Large intestine (tissue), 3 donors: ENCODE measurements at regions not wholly inside any gene's neighbourhood (a gene's known extent, or its start where the extent isn't known, plus 50 kb on each side); places are given as distances from the start of the nearest gene placed in this dataset.
"Not testable (repeated sequence)": the region's sequence is repeated elsewhere in the genome, so short reads cannot be mapped to it uniquely, and the experiment has no call there.

Experiments used
- DNase-seq, 2 donors: peaks; one replicate each; pipeline versions ENCODE4 v3.0.0 to v3.0.0-alpha.2; 2013
- H3K27ac ChIP-seq: one replicate; pipeline ENCODE4 v1.5.1; 2013; ENCODE audit warnings: low read length
- H3K27me3 ChIP-seq: 2 replicates; pipeline ENCODE4 v1.6.1; 2013; ENCODE audit warnings: low read length; ENCODE audit not compliant: control insufficient read depth, insufficient read depth
- H3K36me3 ChIP-seq: 2 replicates; pipeline ENCODE4 v1.6.1; 2013; ENCODE audit warnings: low read length; ENCODE audit not compliant: control insufficient read depth, insufficient read depth
- H3K4me1 ChIP-seq: one replicate; pipeline ENCODE4 v1.6.1; 2013; ENCODE audit warnings: low read length; ENCODE audit not compliant: control insufficient read depth, insufficient read depth
- H3K4me3 ChIP-seq: one replicate; pipeline ENCODE4 v1.5.1; 2013; ENCODE audit warnings: low read length
- H3K9me3 ChIP-seq: one replicate; pipeline ENCODE4 v1.6.1; 2013; ENCODE audit warnings: mild to moderate bottlenecking, low read depth, low read length, moderate library complexity; ENCODE audit not compliant: control insufficient read depth
- WGBS: methylation state at CpG from one replicate; pipeline ENCODE4 v1.1.5; 2013; ENCODE audit warnings: low lambda C conversion rate; ENCODE audit not compliant: insufficient coverage; 5-methylcytosine and 5-hydroxymethylcytosine counted together

DNA sequence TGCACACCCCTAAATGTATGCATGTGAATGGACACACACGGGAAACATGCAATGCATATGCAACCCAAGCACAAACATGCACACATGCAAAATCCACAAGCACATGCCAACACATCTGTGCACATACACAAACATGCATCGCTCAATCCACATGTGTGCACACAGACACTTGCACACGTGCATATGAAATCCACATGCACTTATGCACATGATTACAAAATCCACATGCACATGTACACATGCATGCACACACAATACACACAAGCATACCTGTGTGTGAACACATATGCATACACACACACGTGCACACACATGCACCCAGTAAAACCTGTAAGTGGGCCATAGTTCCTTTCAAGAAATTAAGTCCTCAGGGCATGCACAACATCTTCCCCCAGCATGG is 256.8 kb upstream of the USP9Y start:
- no peak overlapping the region for H3K4me3 ChIP-seq
- H3K4me1 ChIP-seq, result no peaks in the 10 kb centered on the region
- no CpG with 5 or more reads among the region's 4 CpGs for WGBS
- H3K36me3 ChIP-seq, result no peaks in the 10 kb centered on the region
- DNase-seq, result no peak
- no peaks in the 10 kb centered on the region for H3K27me3 ChIP-seq
- H3K9me3 ChIP-seq, result no peaks in the 10 kb centered on the region
- no peak overlapping the region for H3K27ac ChIP-seq

GRCh38 chrY:12446486-12447265 is 254.4 kb upstream of the USP9Y start:
- H3K27me3 ChIP-seq, DNase-seq, H3K9me3 ChIP-seq, H3K27ac ChIP-seq, H3K4me3 ChIP-seq, H3K4me1 ChIP-seq, H3K36me3 ChIP-seq: not testable (repeated sequence)
- no CpG with 5 or more reads among the region's 27 CpGs for WGBS

DNA sequence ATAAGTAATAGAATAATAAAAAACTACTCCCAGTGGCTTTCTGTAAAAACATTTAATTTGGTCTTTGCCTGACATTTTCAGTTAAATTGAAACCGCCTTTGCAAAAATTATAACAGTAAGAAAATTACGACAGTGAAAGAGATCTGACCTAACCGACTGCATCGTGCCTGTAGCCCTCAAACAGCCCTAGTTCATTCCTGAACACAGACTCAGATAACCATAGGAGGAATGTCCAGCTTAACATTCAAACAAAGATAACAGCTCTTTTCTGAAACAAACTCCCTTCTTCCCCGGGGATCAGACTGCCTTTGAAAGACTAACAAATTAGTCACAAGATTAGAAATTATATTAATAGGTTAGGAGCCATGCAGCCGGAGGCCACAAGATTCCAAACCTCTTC is 252.5 kb upstream of the USP9Y start:
- not testable (repeated sequence) for H3K27ac ChIP-seq, H3K4me1 ChIP-seq, H3K27me3 ChIP-seq, H3K36me3 ChIP-seq, H3K9me3 ChIP-seq, H3K4me3 ChIP-seq, DNase-seq
- WGBS, result no CpG with 5 or more reads among the region's 6 CpGs

- not testable (repeated sequence) for DNase-seq, H3K27ac ChIP-seq, H3K36me3 ChIP-seq, H3K4me3 ChIP-seq, H3K27me3 ChIP-seq, H3K4me1 ChIP-seq
- WGBS, result no CpG with 5 or more reads among the region's 26 CpGs
- H3K9me3 ChIP-seq, result peaks cover 14% of the 10 kb centered on the region
Observed at GRCh38 chrY:12453318-12453717, 247.7 kb upstream of the USP9Y start.

DNA sequence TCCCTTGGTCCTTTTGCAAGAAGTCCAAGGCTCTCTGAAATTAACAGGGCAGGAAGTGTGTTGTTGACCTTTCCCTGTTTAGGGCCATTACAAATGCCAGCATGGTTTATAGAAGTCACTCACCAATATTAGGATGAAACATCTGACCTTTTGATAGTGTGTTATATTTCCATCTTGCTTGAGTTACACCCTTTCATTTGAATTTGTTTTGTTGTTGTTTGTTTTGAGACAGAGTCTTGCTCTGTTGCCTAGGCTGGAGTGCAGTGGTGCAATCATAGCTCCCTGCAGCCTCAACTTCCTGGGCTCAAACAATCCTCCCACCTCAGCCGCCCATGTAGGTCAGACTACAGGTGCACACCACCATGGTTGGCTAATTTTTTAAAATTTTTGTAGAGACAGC is 241.1 kb upstream of the USP9Y start:
- no peaks in the 10 kb centered on the region for H3K9me3 ChIP-seq
- no CpG with 5 or more reads among the region's 1 CpG for WGBS
- H3K4me3 ChIP-seq, result no peak overlapping the region
- DNase-seq, result no peak
- H3K27ac ChIP-seq, result no peak overlapping the region
- H3K36me3 ChIP-seq, result no peaks in the 10 kb centered on the region
- H3K4me1 ChIP-seq, result peaks cover 3% of the 10 kb centered on the region
- no peaks in the 10 kb centered on the region for H3K27me3 ChIP-seq

DNA sequence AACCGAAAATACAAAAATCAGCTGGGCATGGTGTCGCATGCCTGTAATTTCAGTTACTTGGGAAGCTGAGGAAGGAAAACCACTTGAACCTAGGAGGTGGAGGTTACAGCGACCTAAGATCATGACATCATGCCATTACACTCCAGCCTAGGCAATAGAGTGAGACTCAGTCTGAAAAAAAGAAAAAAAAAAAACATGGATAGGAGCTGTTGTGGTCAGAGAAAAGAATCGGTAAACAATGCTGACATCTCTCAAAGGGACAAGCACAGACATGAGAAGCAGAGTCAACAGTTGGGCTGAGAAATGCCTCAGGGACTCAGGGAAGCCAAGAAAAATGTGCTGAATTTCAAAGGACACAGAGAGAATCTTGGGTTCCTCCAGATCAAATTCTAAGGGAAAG is 236.9 kb upstream of the USP9Y start:
- Histone ChIP-seq H3K9me3 (no peaks in the 10 kb centered on the region), H3K27me3 (no peaks in the 10 kb centered on the region), H3K36me3 (no peaks in the 10 kb centered on the region), H3K4me1 (peaks cover 3% of the 10 kb centered on the region), H3K4me3 (no peak overlapping the region), H3K27ac (no peak overlapping the region)
- WGBS, result no CpG with 5 or more reads among the region's 4 CpGs
- peak in 1 of 2 donors; percentile 4 for DNase-seq

DNA sequence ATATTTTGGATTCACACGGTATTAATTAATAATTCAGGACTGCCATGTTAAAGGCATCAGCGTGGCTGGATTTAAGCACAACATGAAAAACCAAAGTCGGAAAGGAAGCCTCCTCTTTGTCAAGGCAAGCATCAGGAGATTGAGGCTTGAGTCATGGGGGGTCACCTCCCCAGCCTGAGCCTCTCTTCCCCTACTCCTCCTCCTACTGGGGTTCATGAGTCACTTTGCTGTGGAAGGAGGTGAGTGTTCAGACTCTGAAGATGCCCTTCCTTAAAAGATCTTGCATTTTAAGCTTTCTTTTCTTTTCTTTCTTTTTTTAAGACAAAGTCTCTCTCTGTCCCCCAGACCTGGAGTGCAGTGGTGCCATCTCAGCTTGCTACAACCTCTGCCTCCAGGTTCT is 235.3 kb upstream of the USP9Y start:
- no peak for DNase-seq
- Histone ChIP-seq H3K27me3 (no peaks in the 10 kb centered on the region), H3K4me3 (no peak overlapping the region), H3K4me1 (peaks cover 3% of the 10 kb centered on the region), H3K27ac (no peak overlapping the region), H3K36me3 (no peaks in the 10 kb centered on the region), H3K9me3 (no peaks in the 10 kb centered on the region)
- WGBS, result no CpG with 5 or more reads among the region's 3 CpGs

- WGBS, result no CpG with 5 or more reads among the region's 1 CpG
- Histone ChIP-seq H3K4me1 (peaks cover under 1% of the 10 kb centered on the region), H3K36me3 (no peaks in the 10 kb centered on the region), H3K4me3 (no peak overlapping the region), H3K27me3 (no peaks in the 10 kb centered on the region), H3K27ac (no peak overlapping the region), H3K9me3 (no peaks in the 10 kb centered on the region)
- DNase-seq, result peak in 1 of 2 donors; percentile 15
Observed at GRCh38 chrY:12469081-12469480, 231.9 kb upstream of the USP9Y start.

GRCh38 chrY:12474472-12474871 is 226.6 kb upstream of the USP9Y start:
- Histone ChIP-seq H3K27me3 (no peaks in the 10 kb centered on the region), H3K4me1 (peaks cover 13% of the 10 kb centered on the region), H3K36me3 (no peaks in the 10 kb centered on the region), H3K4me3 (no peak overlapping the region), H3K9me3 (no peaks in the 10 kb centered on the region), H3K27ac (no peak overlapping the region)
- no peak for DNase-seq

DNA sequence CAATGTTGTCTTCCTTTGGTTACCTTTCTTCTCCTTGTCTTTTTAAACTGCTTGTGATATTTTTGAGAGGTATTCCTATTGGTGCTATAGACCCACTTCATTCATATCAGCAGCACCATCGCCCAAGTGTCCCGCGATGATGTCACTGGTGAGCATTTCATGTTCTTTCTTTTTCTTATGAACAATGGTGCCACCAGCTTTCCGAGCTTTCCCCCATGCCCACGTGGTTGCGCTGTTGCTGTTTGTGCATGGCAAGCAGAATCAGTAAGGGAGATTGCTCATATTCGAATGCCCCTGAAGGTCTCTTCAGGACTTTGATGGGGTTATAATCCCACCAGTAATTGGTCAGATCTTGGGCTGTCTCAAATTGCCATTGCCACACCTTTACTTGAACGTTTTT is 221.6 kb upstream of the USP9Y start:
- peak in 1 of 2 donors; percentile 40 for DNase-seq
- Histone ChIP-seq H3K36me3 (no peaks in the 10 kb centered on the region), H3K27me3 (no peaks in the 10 kb centered on the region), H3K4me1 (peaks cover 13% of the 10 kb centered on the region), H3K4me3 (no peak overlapping the region), H3K27ac (no peak overlapping the region), H3K9me3 (no peaks in the 10 kb centered on the region)
- WGBS, result no CpG with 5 or more reads among the region's 8 CpGs

DNA sequence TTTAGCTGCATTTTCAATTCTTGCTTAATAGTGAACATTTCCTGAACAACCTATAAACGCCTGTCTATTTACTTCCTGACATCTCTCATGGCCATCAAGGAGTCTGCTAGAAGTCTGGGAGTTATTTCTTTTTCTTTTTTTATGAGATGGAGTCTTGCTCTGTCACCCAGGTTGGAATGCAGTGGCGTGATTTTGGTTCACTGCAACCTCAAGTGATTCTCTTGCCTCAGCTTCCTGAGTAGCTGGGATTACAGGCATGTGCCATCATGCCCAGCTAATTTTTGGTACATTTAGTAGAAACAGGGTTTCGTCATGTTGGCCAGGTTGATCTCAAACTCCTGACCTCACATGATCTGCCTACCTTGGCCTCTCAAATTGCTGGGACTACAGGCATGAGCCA is 217.6 kb upstream of the USP9Y start:
- no peaks in the 10 kb centered on the region for H3K27me3 ChIP-seq
- no peaks in the 10 kb centered on the region for H3K36me3 ChIP-seq
- no CpG with 5 or more reads among the region's 3 CpGs for WGBS
- DNase-seq, result no peak
- no peaks in the 10 kb centered on the region for H3K9me3 ChIP-seq
- H3K27ac ChIP-seq, result no peak overlapping the region
- no peaks in the 10 kb centered on the region for H3K4me1 ChIP-seq
- H3K4me3 ChIP-seq, result no peak overlapping the region
